ENCODE measurements at regions not wholly inside any gene's neighbourhood (a gene's known extent, or its start where the extent isn't known, plus 50 kb on each side); places are given as distances from the start of the nearest gene placed in this dataset.

- DNase-seq (ENCODE audit: low read depth, low spot score) (no peak), FAIRE-seq (no peak)
- no peaks in the 10 kb centered on the region for H3K4me1 ChIP-seq (ENCODE audit: control insufficient read depth, extremely low read depth, insufficient read depth, low read length)
- no peaks in the 10 kb centered on the region for H4K20me1 ChIP-seq (replicated peaks; ENCODE audit: control insufficient read depth, extremely low read depth, insufficient read depth, low read length)
- no TSS peak for BruUV-seq (replicated peaks)
- intact Hi-C loops (cut with micrococcal nuclease): no loop called here
- ChIA-PET CTCF (no interaction called here), POLR2A (no interaction called here)
- H3K4me3 ChIP-seq (replicated peaks in 1 of 3; ENCODE audit: insufficient read depth in 1 of 3, low read depth in 1 of 3, low read length in 3 of 3): no peak overlapping the region
- dilution Hi-C loops (cut with MboI; ENCODE audit: extremely low pct_ligation_motif_present, low sequenced_read_pairs): no loop called here
- H3K4me2 ChIP-seq (ENCODE audit: insufficient read depth, low read length): no peak overlapping the region
- H3K79me2 ChIP-seq (ENCODE audit: control insufficient read depth, insufficient read depth, low read length): no peaks in the 10 kb centered on the region
- H2AFZ ChIP-seq (ENCODE audit: low read depth, low read length): no peak overlapping the region
- no peak overlapping the region for H3K9ac ChIP-seq (replicated peaks; ENCODE audit: extremely low read depth, insufficient read depth, low read length)
- H3K27ac ChIP-seq (ENCODE audit: insufficient read depth, low read depth, low read length): no peak overlapping the region
- H3K27me3 ChIP-seq (ENCODE audit: control insufficient read depth in 2 of 2, insufficient read depth in 2 of 2, low read length in 2 of 2): no peaks in the 10 kb centered on the region
- H3K9me3 ChIP-seq (replicated peaks; ENCODE audit: control insufficient read depth, insufficient read depth, low read length): peaks cover 5% of the 10 kb centered on the region
- no peaks in the 10 kb centered on the region for H3K9me1 ChIP-seq (replicated peaks; ENCODE audit: control insufficient read depth, extremely low read depth, insufficient read depth, low read length)
- TF ChIP-seq EZH2 (IDR thresholded peaks at IDR 0.05; ENCODE audit: borderline replicate concordance, low read depth, low read length, severe bottlenecking): no peak
- no peak for TF ChIP-seq JUN (IDR thresholded peaks at IDR 0.05; ENCODE audit: borderline replicate concordance, insufficient read depth, insufficient read length, low read depth)
- TF ChIP-seq POLR2AphosphoS5 (IDR thresholded peaks at IDR 0.05; ENCODE audit: insufficient read depth, low read depth, low read length): no peak
- TF ChIP-seq MYC (IDR thresholded peaks at IDR 0.05; ENCODE audit: low read depth, low read length): no peak
- no peak for TF ChIP-seq CTCF (IDR thresholded peaks at IDR 0.05; ENCODE audit: extremely low read depth in 1 of 2, insufficient read depth in 1 of 2, low read depth in 1 of 2, low read length in 2 of 2)
- no peak for TF ChIP-seq GATA2 (IDR thresholded peaks at IDR 0.05; ENCODE audit: insufficient read depth, insufficient read length, low read depth, low read length)
- TF ChIP-seq MAX (IDR thresholded peaks at IDR 0.05; ENCODE audit: insufficient read depth, insufficient read length): no peak
- TF ChIP-seq POLR2A (IDR thresholded peaks at IDR 0.05; ENCODE audit: low read depth, low read length): no peak
- no peak for TF ChIP-seq FOS (IDR thresholded peaks at IDR 0.05; ENCODE audit: borderline replicate concordance, insufficient read depth, low read length)
- no peaks in the 10 kb centered on the region for H3K36me3 ChIP-seq (ENCODE audit: control insufficient read depth in 2 of 2, extremely low read depth in 1 of 2, insufficient read depth in 2 of 2, low read length in 2 of 2)
Observed at GRCh38 chr13:22144806-22145205, 473.9 kb downstream of the FGF9 start.

Measured in endothelial cell of umbilical vein (primary cell).